ENCODE measurements at regions not wholly inside any gene's neighbourhood (a gene's known extent, or its start where the extent isn't known, plus 50 kb on each side); places are given as distances from the start of the nearest gene placed in this dataset.

GRCh38 chr13:105074755-105075154 lies 1460.7 kb downstream of the EFNB2 start:
- DNase-seq = no peak

GRCh38 chr13:105073041-105073440 lies 1462.4 kb downstream of the EFNB2 start:
- DNase-seq = no peak

- DNase-seq = no peak
Observed at GRCh38 chr13:105070452-105070851, 1465.0 kb downstream of the EFNB2 start.

- no peak for DNase-seq
Observed at GRCh38 chr13:105069106-105069505, 1466.4 kb downstream of the EFNB2 start.

GRCh38 chr13:105063676-105064075 lies 1471.8 kb downstream of the EFNB2 start:
- DNase-seq = no peak

GRCh38 chr13:105059786-105060185 lies 1475.7 kb downstream of the EFNB2 start:
- no peak for DNase-seq

- DNase-seq = no peak
Observed at GRCh38 chr13:105058517-105058916, 1476.9 kb downstream of the EFNB2 start.

GRCh38 chr13:105052711-105053110 lies 1482.8 kb downstream of the EFNB2 start:
- DNase-seq = no peak

GRCh38 chr13:105050686-105051085 lies 1484.8 kb downstream of the EFNB2 start:
- no peak for DNase-seq

- no peak for DNase-seq
Observed at GRCh38 chr13:105048677-105049076, 1486.8 kb downstream of the EFNB2 start.

- DNase-seq = no peak
Observed at GRCh38 chr13:105047676-105048295, 1487.7 kb downstream of the EFNB2 start.

- DNase-seq = no peak
Observed at GRCh38 chr13:105037110-105037509, 1498.4 kb downstream of the EFNB2 start.

GRCh38 chr13:105035092-105035491 lies 1500.4 kb downstream of the EFNB2 start:
- DNase-seq = no peak

- no peak for DNase-seq
Observed at GRCh38 chr13:105033999-105034398, 1501.5 kb downstream of the EFNB2 start.

- DNase-seq = no peak
Observed at GRCh38 chr13:105031306-105031705, 1504.2 kb downstream of the EFNB2 start.

- no peak for DNase-seq
Observed at GRCh38 chr13:105030851-105031250, 1504.6 kb downstream of the EFNB2 start.

GRCh38 chr13:105019073-105019472 lies 1516.4 kb downstream of the EFNB2 start:
- no peak for DNase-seq

GRCh38 chr13:105016266-105016665 lies 1519.2 kb downstream of the EFNB2 start:
- no peak for DNase-seq

- DNase-seq = no peak
Observed at GRCh38 chr13:105008604-105009003, 1526.9 kb downstream of the EFNB2 start.

- DNase-seq = no peak
Observed at GRCh38 chr13:105007166-105007808, 1528.2 kb downstream of the EFNB2 start.

- DNase-seq = no peak
Observed at GRCh38 chr13:104996022-104996421, 1539.4 kb downstream of the EFNB2 start.

- no peak for DNase-seq
Observed at GRCh38 chr13:104993708-104994107, 1541.8 kb downstream of the EFNB2 start.

- no peak for DNase-seq
Observed at GRCh38 chr13:104987621-104988020, 1547.8 kb downstream of the EFNB2 start.

GRCh38 chr13:104984296-104984818 lies 1551.1 kb downstream of the EFNB2 start:
- peak; percentile 1 for DNase-seq

- no peak for DNase-seq
Observed at GRCh38 chr13:104983601-104984000, 1551.9 kb downstream of the EFNB2 start.
